WTC11 (cell line): ENCODE measurements at regions not wholly inside any gene's neighbourhood (a gene's known extent, or its start where the extent isn't known, plus 50 kb on each side); places are given as distances from the start of the nearest gene placed in this dataset.

Experiments used
- ATAC-seq: fragments of 200-7000 bp; cut with Tn5 transposase; 2 replicates; pipeline ENCODE4 v1.10.0; 2021; ENCODE audit warnings: mild to moderate bottlenecking, moderate library complexity
- CTCF ChIA-PET: fragments of 300-600 bp; sonication (Branson Sonifier 250); formaldehyde crosslinking; loops from one replicate; lab custom pipeline; 2021; ENCODE audit warnings: antibody characterized with exemption; lab: Charles Lee
- POLR2A ChIA-PET: fragments of 350-600 bp; sonication (Branson Sonifier 250); formaldehyde crosslinking; loops from one replicate; lab custom pipeline; 2021; ENCODE audit warnings: antibody characterized with exemption; lab: Charles Lee
- DNase-seq: peaks from one replicate; pipeline ENCODE4 v3.0.0; 2021; ENCODE audit warnings: low spot score
- H3K27ac Mint-ChIP-seq: 2 replicates; pipeline ENCODE4 v1.8.0; 2021; ENCODE audit warnings: mixed read lengths
- H3K27me3 Mint-ChIP-seq: 2 replicates; pipeline ENCODE4 v1.8.0; 2021; ENCODE audit warnings: low read depth, mild to moderate bottlenecking, moderate library complexity, mixed read lengths
- H3K36me3 Mint-ChIP-seq: 2 replicates; pipeline ENCODE4 v1.8.0; 2021; ENCODE audit warnings: mixed read lengths
- H3K4me1 Mint-ChIP-seq: 2 replicates; pipeline ENCODE4 v1.8.0; 2022; ENCODE audit warnings: mixed read lengths
- H3K4me3 Mint-ChIP-seq: 2 replicates; pipeline ENCODE4 v1.8.0; 2021; ENCODE audit warnings: mild to moderate bottlenecking, moderate library complexity, mixed read lengths
- H3K9me3 Mint-ChIP-seq: 2 replicates; pipeline ENCODE4 v1.8.0; 2021; ENCODE audit warnings: mixed read lengths
- AR ChIP-seq: fragments of 250-450 bp; sonication (Bioruptor Pico); IDR thresholded peaks from 2 replicates; pipeline ENCODE4 v1.9.0; 2021; ENCODE audit warnings: mild to moderate bottlenecking
- ATF3 ChIP-seq: sonication (generic); formaldehyde crosslinking; conservative IDR thresholded peaks from 2 replicates; pipeline ENCODE4 v1.8.1; 2022; ENCODE audit warnings: mild to moderate bottlenecking, missing genetic modification reagents
- ESRRA ChIP-seq: sonication (generic); formaldehyde crosslinking; IDR thresholded peaks from 2 replicates; pipeline ENCODE4 v1.8.1; 2022; ENCODE audit warnings: mild to moderate bottlenecking, missing genetic modification reagents, borderline replicate concordance
- ETV6 ChIP-seq: sonication (generic); formaldehyde crosslinking; IDR thresholded peaks from 2 replicates; pipeline ENCODE4 v1.8.1; 2022; ENCODE audit warnings: mild to moderate bottlenecking, missing genetic modification reagents
- FOXJ3 ChIP-seq: sonication (generic); formaldehyde crosslinking; IDR thresholded peaks from 2 replicates; pipeline ENCODE4 v1.9.0; 2021; ENCODE audit warnings: missing genetic modification reagents, mild to moderate bottlenecking, borderline replicate concordance
- FOXK1 ChIP-seq: sonication (generic); formaldehyde crosslinking; IDR thresholded peaks from 2 replicates; pipeline ENCODE4 v1.8.0; 2022; ENCODE audit warnings: mild to moderate bottlenecking, moderate library complexity, missing genetic modification reagents
- FOXP1 ChIP-seq: sonication (generic); formaldehyde crosslinking; IDR thresholded peaks from 2 replicates; pipeline ENCODE4 v1.8.0; 2022; ENCODE audit warnings: missing genetic modification reagents, mild to moderate bottlenecking, moderate library complexity, borderline replicate concordance
- JAZF1 ChIP-seq: fragments of 250-450 bp; sonication (Bioruptor Pico); IDR thresholded peaks from 2 replicates; pipeline ENCODE4 v1.9.0; 2021; ENCODE audit warnings: moderate library complexity, mild to moderate bottlenecking, inconsistent platforms
- NFYB ChIP-seq: sonication (generic); formaldehyde crosslinking; conservative IDR thresholded peaks from 2 replicates; pipeline ENCODE4 v1.8.0; 2022; ENCODE audit warnings: low read depth, missing genetic modification reagents
- SMAD4 ChIP-seq: sonication (generic); formaldehyde crosslinking; IDR thresholded peaks from 2 replicates; pipeline ENCODE4 v1.8.0; 2022; ENCODE audit warnings: mild to moderate bottlenecking, missing genetic modification reagents
- TCF7 ChIP-seq: sonication (generic); formaldehyde crosslinking; IDR thresholded peaks from 2 replicates; pipeline ENCODE4 v1.8.0; 2022; ENCODE audit warnings: mild to moderate bottlenecking, low read depth, missing genetic modification reagents, moderate library complexity
- ZNF512 ChIP-seq: sonication (generic); formaldehyde crosslinking; IDR thresholded peaks from 2 replicates; pipeline ENCODE4 v1.8.1; 2022; ENCODE audit warnings: missing genetic modification reagents, borderline replicate concordance
- TF ChIP-seq, protein P1 (sequence below): sonication (generic); formaldehyde crosslinking; IDR thresholded peaks from 2 replicates; pipeline ENCODE4 v1.8.0; 2022; ENCODE audit warnings: missing genetic modification reagents
- TF ChIP-seq, protein P2 (sequence below): sonication (generic); formaldehyde crosslinking; conservative IDR thresholded peaks from 2 replicates; pipeline ENCODE4 v1.8.1; 2023; ENCODE audit warnings: mild to moderate bottlenecking, low read depth, missing genetic modification reagents, moderate library complexity
- TF ChIP-seq, protein P3 (sequence below): sonication (generic); formaldehyde crosslinking; IDR thresholded peaks from 2 replicates; pipeline ENCODE4 v1.8.1; 2023; ENCODE audit warnings: mild to moderate bottlenecking, missing genetic modification reagents

- TF ChIP-seq ZNF512 (CRISPR knock-in tag) (no peak), ETV6 (CRISPR knock-in tag) (no peak)
Observed at GRCh38 chr2:239854596-239854995, 170.5 kb downstream of the NDUFA10 start (continued).

- peaks cover 47% of the 10 kb centered on the region for H3K9me3 Mint-ChIP-seq
- H3K27ac Mint-ChIP-seq = no peak overlapping the region
- H3K36me3 Mint-ChIP-seq = peaks cover 12% of the 10 kb centered on the region; the same call in 1 of the 2 replicates
- DNase-seq (no peak), ATAC-seq (no peak)
- no peak overlapping the region for H3K4me3 Mint-ChIP-seq
- H3K4me1 Mint-ChIP-seq = no peaks in the 10 kb centered on the region
- POLR2A ChIA-PET = no interaction called here
- TF ChIP-seq SMAD4 (CRISPR knock-in tag) = no peak
- TF ChIP-seq TCF7 (CRISPR knock-in tag) = no peak
- TF ChIP-seq JAZF1 (CRISPR knock-in tag) = no peak
- no peak for TF ChIP-seq FOXP1 (CRISPR knock-in tag)
- TF ChIP-seq FOXJ3 (CRISPR knock-in tag) = no peak
- TF ChIP-seq AR = no peak
- TF ChIP-seq NFYB = no peak
- H3K27me3 Mint-ChIP-seq = peaks cover 4% of the 10 kb centered on the region
- CTCF ChIA-PET = interaction anchor here (1.3 kb wide), 1 partner anchor 29 kb away, joined by 4 read pairs; no protein-coding TSS in a partner anchor
Observed at GRCh38 chr2:239853706-239854327, 171.3 kb downstream of the NDUFA10 start.

DNA sequence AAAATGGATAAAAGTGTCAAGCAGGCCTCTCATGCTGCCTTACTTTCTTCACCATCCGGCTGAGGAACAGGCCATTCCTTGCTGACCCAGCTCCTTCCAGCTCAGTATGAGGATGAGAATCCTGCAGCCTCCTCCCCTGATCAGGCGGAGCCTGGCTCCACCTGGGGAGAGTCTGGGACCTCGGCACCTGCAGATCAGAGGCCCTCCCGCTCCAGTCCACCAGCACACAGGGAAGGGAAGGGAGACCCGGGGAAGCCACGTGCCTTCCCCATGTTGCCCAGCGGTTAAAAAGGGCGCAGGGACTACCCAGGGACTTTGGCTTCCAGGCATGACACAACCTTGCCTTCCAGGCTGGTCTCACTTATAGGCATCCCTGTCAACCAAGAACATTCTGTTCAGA is 172.0 kb downstream of the NDUFA10 start:
- ChIA-PET POLR2A (no interaction called here), CTCF (no interaction called here)
- H3K27ac Mint-ChIP-seq = no peak overlapping the region
- H3K27me3 Mint-ChIP-seq = peaks cover 4% of the 10 kb centered on the region
- ATAC-seq (no peak), DNase-seq (no peak)
- no peak for TF ChIP-seq FOXK1 (CRISPR knock-in tag)
- H3K9me3 Mint-ChIP-seq = peaks cover 51% of the 10 kb centered on the region
- H3K4me1 Mint-ChIP-seq = no peaks in the 10 kb centered on the region
- peaks cover 12% of the 10 kb centered on the region; the same call in 1 of the 2 replicates for H3K36me3 Mint-ChIP-seq
- no peak overlapping the region for H3K4me3 Mint-ChIP-seq

DNA sequence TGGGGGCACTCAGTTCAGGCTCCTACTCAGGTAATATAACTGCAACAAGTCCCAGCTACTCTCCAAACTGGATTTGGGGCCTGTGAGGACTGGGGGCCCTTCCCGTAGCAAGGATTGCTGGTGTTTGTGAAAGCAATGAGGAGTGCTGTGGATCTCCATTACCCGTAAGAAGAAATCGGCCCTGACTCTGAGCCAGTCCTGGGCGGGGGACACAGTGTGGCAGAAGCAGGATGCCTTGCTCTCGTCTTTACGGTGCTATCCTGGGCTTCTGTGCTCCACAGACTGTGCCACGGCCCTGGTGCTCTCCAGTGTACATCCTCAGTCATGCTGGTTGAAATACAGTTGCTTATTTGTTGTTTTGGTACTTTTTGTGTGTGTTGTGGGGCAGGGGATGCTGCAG is 172.9 kb downstream of the NDUFA10 start:
- ATAC-seq (no peak), DNase-seq (no peak)
- H3K4me3 Mint-ChIP-seq = no peak overlapping the region
- CTCF ChIA-PET = no interaction called here
- no peak overlapping the region for H3K27ac Mint-ChIP-seq
- peaks cover 50% of the 10 kb centered on the region for H3K9me3 Mint-ChIP-seq
- peaks cover 4% of the 10 kb centered on the region for H3K27me3 Mint-ChIP-seq
- H3K36me3 Mint-ChIP-seq = peaks cover 10% of the 10 kb centered on the region; the same call in 1 of the 2 replicates
- H3K4me1 Mint-ChIP-seq = no peaks in the 10 kb centered on the region
- POLR2A ChIA-PET = no interaction called here
- TF ChIP-seq, protein P1, sequence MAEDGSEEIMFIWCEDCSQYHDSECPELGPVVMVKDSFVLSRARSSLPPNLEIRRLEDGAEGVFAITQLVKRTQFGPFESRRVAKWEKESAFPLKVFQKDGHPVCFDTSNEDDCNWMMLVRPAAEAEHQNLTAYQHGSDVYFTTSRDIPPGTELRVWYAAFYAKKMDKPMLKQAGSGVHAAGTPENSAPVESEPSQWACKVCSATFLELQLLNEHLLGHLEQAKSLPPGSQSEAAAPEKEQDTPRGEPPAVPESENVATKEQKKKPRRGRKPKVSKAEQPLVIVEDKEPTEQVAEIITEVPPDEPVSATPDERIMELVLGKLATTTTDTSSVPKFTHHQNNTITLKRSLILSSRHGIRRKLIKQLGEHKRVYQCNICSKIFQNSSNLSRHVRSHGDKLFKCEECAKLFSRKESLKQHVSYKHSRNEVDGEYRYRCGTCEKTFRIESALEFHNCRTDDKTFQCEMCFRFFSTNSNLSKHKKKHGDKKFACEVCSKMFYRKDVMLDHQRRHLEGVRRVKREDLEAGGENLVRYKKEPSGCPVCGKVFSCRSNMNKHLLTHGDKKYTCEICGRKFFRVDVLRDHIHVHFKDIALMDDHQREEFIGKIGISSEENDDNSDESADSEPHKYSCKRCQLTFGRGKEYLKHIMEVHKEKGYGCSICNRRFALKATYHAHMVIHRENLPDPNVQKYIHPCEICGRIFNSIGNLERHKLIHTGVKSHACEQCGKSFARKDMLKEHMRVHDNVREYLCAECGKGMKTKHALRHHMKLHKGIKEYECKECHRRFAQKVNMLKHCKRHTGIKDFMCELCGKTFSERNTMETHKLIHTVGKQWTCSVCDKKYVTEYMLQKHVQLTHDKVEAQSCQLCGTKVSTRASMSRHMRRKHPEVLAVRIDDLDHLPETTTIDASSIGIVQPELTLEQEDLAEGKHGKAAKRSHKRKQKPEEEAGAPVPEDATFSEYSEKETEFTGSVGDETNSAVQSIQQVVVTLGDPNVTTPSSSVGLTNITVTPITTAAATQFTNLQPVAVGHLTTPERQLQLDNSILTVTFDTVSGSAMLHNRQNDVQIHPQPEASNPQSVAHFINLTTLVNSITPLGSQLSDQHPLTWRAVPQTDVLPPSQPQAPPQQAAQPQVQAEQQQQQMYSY = no peak
- TF ChIP-seq ATF3 (CRISPR knock-in tag) (no peak), ESRRA (no peak)
- TF ChIP-seq, protein P2, sequence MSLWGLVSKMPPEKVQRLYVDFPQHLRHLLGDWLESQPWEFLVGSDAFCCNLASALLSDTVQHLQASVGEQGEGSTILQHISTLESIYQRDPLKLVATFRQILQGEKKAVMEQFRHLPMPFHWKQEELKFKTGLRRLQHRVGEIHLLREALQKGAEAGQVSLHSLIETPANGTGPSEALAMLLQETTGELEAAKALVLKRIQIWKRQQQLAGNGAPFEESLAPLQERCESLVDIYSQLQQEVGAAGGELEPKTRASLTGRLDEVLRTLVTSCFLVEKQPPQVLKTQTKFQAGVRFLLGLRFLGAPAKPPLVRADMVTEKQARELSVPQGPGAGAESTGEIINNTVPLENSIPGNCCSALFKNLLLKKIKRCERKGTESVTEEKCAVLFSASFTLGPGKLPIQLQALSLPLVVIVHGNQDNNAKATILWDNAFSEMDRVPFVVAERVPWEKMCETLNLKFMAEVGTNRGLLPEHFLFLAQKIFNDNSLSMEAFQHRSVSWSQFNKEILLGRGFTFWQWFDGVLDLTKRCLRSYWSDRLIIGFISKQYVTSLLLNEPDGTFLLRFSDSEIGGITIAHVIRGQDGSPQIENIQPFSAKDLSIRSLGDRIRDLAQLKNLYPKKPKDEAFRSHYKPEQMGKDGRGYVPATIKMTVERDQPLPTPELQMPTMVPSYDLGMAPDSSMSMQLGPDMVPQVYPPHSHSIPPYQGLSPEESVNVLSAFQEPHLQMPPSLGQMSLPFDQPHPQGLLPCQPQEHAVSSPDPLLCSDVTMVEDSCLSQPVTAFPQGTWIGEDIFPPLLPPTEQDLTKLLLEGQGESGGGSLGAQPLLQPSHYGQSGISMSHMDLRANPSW (CRISPR knock-in tag) = no peak
- TF ChIP-seq, protein P3, sequence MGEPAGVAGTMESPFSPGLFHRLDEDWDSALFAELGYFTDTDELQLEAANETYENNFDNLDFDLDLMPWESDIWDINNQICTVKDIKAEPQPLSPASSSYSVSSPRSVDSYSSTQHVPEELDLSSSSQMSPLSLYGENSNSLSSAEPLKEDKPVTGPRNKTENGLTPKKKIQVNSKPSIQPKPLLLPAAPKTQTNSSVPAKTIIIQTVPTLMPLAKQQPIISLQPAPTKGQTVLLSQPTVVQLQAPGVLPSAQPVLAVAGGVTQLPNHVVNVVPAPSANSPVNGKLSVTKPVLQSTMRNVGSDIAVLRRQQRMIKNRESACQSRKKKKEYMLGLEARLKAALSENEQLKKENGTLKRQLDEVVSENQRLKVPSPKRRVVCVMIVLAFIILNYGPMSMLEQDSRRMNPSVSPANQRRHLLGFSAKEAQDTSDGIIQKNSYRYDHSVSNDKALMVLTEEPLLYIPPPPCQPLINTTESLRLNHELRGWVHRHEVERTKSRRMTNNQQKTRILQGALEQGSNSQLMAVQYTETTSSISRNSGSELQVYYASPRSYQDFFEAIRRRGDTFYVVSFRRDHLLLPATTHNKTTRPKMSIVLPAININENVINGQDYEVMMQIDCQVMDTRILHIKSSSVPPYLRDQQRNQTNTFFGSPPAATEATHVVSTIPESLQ (CRISPR knock-in tag) = no peak
